DOHH2 (cell line): ENCODE measurements at regions not wholly inside any gene's neighbourhood (a gene's known extent, or its start where the extent isn't known, plus 50 kb on each side); places are given as distances from the start of the nearest gene placed in this dataset.

Experiments
- CTCF ChIP-seq: fragments of 200-600 bp; sonication (generic); IDR thresholded peaks from one replicate; pipeline ENCODE4 v1.5.1; 2014; ENCODE audit warnings: antibody characterized with exemption, mild to moderate bottlenecking, low read depth, low read length; ENCODE audit not compliant: poor library complexity, severe bottlenecking
- EZH2phosphoT487 ChIP-seq: fragments of 200-600 bp; sonication (generic); IDR thresholded peaks from 2 replicates; pipeline ENCODE4 v1.6.1; 2017; ENCODE audit warnings: borderline replicate concordance, mild to moderate bottlenecking, antibody characterized with exemption, low read length, moderate library complexity, mixed read lengths

- TF ChIP-seq CTCF (no peak), EZH2phosphoT487 (no peak)
Measured at GRCh38 chr14:85461432-85462133, 68.4 kb upstream of the FLRT2 start.
